Stimulated activated naive B cell treated with anti-CD40 and anti-IgM and Interleukin-4, amounts not matched to agents 10 μg/mL and 1 μg/mL and 100 μg/mL, for 72 hours (primary cell): ENCODE measurements at regions not wholly inside any gene's neighbourhood (a gene's known extent, or its start where the extent isn't known, plus 50 kb on each side); places are given as distances from the start of the nearest gene placed in this dataset.

Source experiments
- ATAC-seq, 2 donors: fragments of 150-1000 bp; cut with Tn5 transposase; replicated peaks; 2 replicates each; pipeline ENCODE4 v1.10.0; 2021; ENCODE audit warnings: moderate library complexity in 1 of 2
- DNase-seq: peaks from one replicate; pipeline ENCODE4 v3.0.0; 2021
- H3K27ac Mint-ChIP-seq: one replicate; pipeline ENCODE4 v1.8.0; 2022; ENCODE audit warnings: mild to moderate bottlenecking, mixed read lengths
- H3K27me3 Mint-ChIP-seq, 2 donors: one replicate each; pipeline ENCODE4 v1.8.0; 2022; ENCODE audit warnings: mixed read lengths in 2 of 2
- H3K36me3 Mint-ChIP-seq, 2 donors: one replicate each; pipeline ENCODE4 v1.8.0; 2022; ENCODE audit warnings: mixed read lengths in 2 of 2, mild to moderate bottlenecking in 1 of 2
- H3K4me1 Mint-ChIP-seq, 2 donors: one replicate each; pipeline ENCODE4 v1.8.0; 2022; ENCODE audit warnings: mixed read lengths in 2 of 2, mild to moderate bottlenecking in 1 of 2
- H3K4me3 Mint-ChIP-seq, 2 donors: one replicate each; pipeline ENCODE4 v1.8.0; 2022; ENCODE audit warnings: mild to moderate bottlenecking in 2 of 2, mixed read lengths in 2 of 2, moderate library complexity in 1 of 2
- H3K9me3 Mint-ChIP-seq, 2 donors: one replicate each; pipeline ENCODE4 v1.8.0; 2022; ENCODE audit warnings: mixed read lengths in 2 of 2, mild to moderate bottlenecking in 1 of 2

GRCh38 chr6:170073846-170074245 is 217.0 kb downstream of the DLL1 start:
- DNase-seq (no peak), ATAC-seq (no peak)
- H3K27ac Mint-ChIP-seq: no peak overlapping the region
- H3K27me3 Mint-ChIP-seq: peaks cover 19 to 25% of the 10 kb centered on the region in 2 donors
- H3K9me3 Mint-ChIP-seq: peaks cover 5 to 9% of the 10 kb centered on the region in 2 donors
- no peak overlapping the region for H3K4me3 Mint-ChIP-seq
- no peaks in the 10 kb centered on the region for H3K4me1 Mint-ChIP-seq
- H3K36me3 Mint-ChIP-seq: no peaks in the 10 kb centered on the region

GRCh38 chr6:170072246-170072645 is 218.6 kb downstream of the DLL1 start:
- no peak for DNase-seq
- H3K27ac Mint-ChIP-seq: no peak overlapping the region
- peaks cover 22 to 27% of the 10 kb centered on the region in 2 donors for H3K27me3 Mint-ChIP-seq
- ATAC-seq: no peak
- no peaks in the 10 kb centered on the region for H3K4me1 Mint-ChIP-seq
- no peaks in the 10 kb centered on the region for H3K36me3 Mint-ChIP-seq
- no peak overlapping the region for H3K4me3 Mint-ChIP-seq
- peaks cover 5 to 9% of the 10 kb centered on the region in 2 donors for H3K9me3 Mint-ChIP-seq

- no peak for ATAC-seq
These were observed 221.3 kb downstream of the DLL1 start for GRCh38 chr6:170069611-170070010.

GRCh38 chr6:170068496-170068895 is 222.4 kb downstream of the DLL1 start:
- Mint-ChIP-seq H3K9me3 (peaks cover 10 to 13% of the 10 kb centered on the region in 2 donors), H3K4me1 (no peaks in the 10 kb centered on the region), H3K36me3 (no peaks in the 10 kb centered on the region), H3K27me3 (peaks cover 35 to 36% of the 10 kb centered on the region in 2 donors), H3K27ac (no peak overlapping the region), H3K4me3 (no peak overlapping the region)
- DNase-seq (no peak), ATAC-seq (no peak)

More at GRCh38 chr6:170069611-170070010, 221.3 kb downstream of the DLL1 start:
- DNase-seq: no peak
- no peak overlapping the region for H3K27ac Mint-ChIP-seq
- H3K27me3 Mint-ChIP-seq: peaks cover 30 to 35% of the 10 kb centered on the region in 2 donors
- no peaks in the 10 kb centered on the region for H3K4me1 Mint-ChIP-seq
- H3K36me3 Mint-ChIP-seq: no peaks in the 10 kb centered on the region
- peaks cover 10 to 13% of the 10 kb centered on the region in 2 donors for H3K9me3 Mint-ChIP-seq
- H3K4me3 Mint-ChIP-seq: no peak overlapping the region

- no peak for ATAC-seq
- H3K27ac Mint-ChIP-seq: no peak overlapping the region
- DNase-seq: no peak
- no peak overlapping the region for H3K4me3 Mint-ChIP-seq
- H3K36me3 Mint-ChIP-seq: no peaks in the 10 kb centered on the region
- H3K27me3 Mint-ChIP-seq: peaks cover 32 to 35% of the 10 kb centered on the region in 2 donors
- H3K9me3 Mint-ChIP-seq: peaks cover 10 to 13% of the 10 kb centered on the region in 2 donors
- H3K4me1 Mint-ChIP-seq: no peaks in the 10 kb centered on the region
These were observed 222.9 kb downstream of the DLL1 start for GRCh38 chr6:170067923-170068360.

- no peaks in the 10 kb centered on the region for H3K4me1 Mint-ChIP-seq
- peaks cover 10 to 13% of the 10 kb centered on the region in 2 donors for H3K9me3 Mint-ChIP-seq
- no peaks in the 10 kb centered on the region for H3K36me3 Mint-ChIP-seq
- no peak for DNase-seq
- ATAC-seq: no peak
- no peak overlapping the region for H3K27ac Mint-ChIP-seq
- no peak overlapping the region for H3K4me3 Mint-ChIP-seq
- peaks cover 30 to 37% of the 10 kb centered on the region in 2 donors for H3K27me3 Mint-ChIP-seq
These were observed 223.7 kb downstream of the DLL1 start for GRCh38 chr6:170067181-170067641.

- H3K4me3 Mint-ChIP-seq: no peak overlapping the region
- DNase-seq (no peak), ATAC-seq (no peak)
- peaks cover 10 to 13% of the 10 kb centered on the region in 2 donors for H3K9me3 Mint-ChIP-seq
- H3K27me3 Mint-ChIP-seq: peaks cover 27 to 33% of the 10 kb centered on the region in 2 donors
- H3K36me3 Mint-ChIP-seq: no peaks in the 10 kb centered on the region
- H3K27ac Mint-ChIP-seq: no peak overlapping the region
- H3K4me1 Mint-ChIP-seq: no peaks in the 10 kb centered on the region
These were observed 224.2 kb downstream of the DLL1 start for GRCh38 chr6:170066679-170067078.

- ATAC-seq: no peak
- Mint-ChIP-seq H3K4me3 (no peak overlapping the region), H3K27ac (no peak overlapping the region)
These were observed 226.9 kb downstream of the DLL1 start for GRCh38 chr6:170063851-170064602.

GRCh38 chr6:170063431-170063830 is 227.4 kb downstream of the DLL1 start:
- H3K4me1 Mint-ChIP-seq: no peaks in the 10 kb centered on the region
- peaks cover 4 to 5% of the 10 kb centered on the region in 2 donors for H3K9me3 Mint-ChIP-seq
- ATAC-seq: no peak

More at GRCh38 chr6:170063851-170064602, 226.9 kb downstream of the DLL1 start:
- Mint-ChIP-seq H3K27me3 (peaks cover 16 to 21% of the 10 kb centered on the region in 2 donors), H3K9me3 (peaks cover 4 to 5% of the 10 kb centered on the region in 2 donors), H3K4me1 (no peaks in the 10 kb centered on the region), H3K36me3 (no peaks in the 10 kb centered on the region)
- DNase-seq: no peak

GRCh38 chr6:170062915-170063241 is 228.0 kb downstream of the DLL1 start:
- H3K9me3 Mint-ChIP-seq: peaks cover 4 to 5% of the 10 kb centered on the region in 2 donors
- DNase-seq: no peak
- H3K36me3 Mint-ChIP-seq: no peaks in the 10 kb centered on the region
- no peak overlapping the region for H3K27ac Mint-ChIP-seq
- H3K4me1 Mint-ChIP-seq: no peaks in the 10 kb centered on the region
- H3K27me3 Mint-ChIP-seq: peaks cover 18 to 25% of the 10 kb centered on the region in 2 donors
- no peak for ATAC-seq
- H3K4me3 Mint-ChIP-seq: no peak overlapping the region

More at GRCh38 chr6:170063431-170063830, 227.4 kb downstream of the DLL1 start:
- no peak for DNase-seq
- no peak overlapping the region for H3K4me3 Mint-ChIP-seq
- H3K36me3 Mint-ChIP-seq: no peaks in the 10 kb centered on the region
- H3K27ac Mint-ChIP-seq: no peak overlapping the region
- peaks cover 16 to 20% of the 10 kb centered on the region in 2 donors for H3K27me3 Mint-ChIP-seq

- no peak for DNase-seq
- no peaks in the 10 kb centered on the region for H3K36me3 Mint-ChIP-seq
- no peak for ATAC-seq
- no peak overlapping the region for H3K27ac Mint-ChIP-seq
- H3K4me1 Mint-ChIP-seq: no peaks in the 10 kb centered on the region
- peaks cover 4 to 5% of the 10 kb centered on the region in 2 donors for H3K9me3 Mint-ChIP-seq
- no peak overlapping the region for H3K4me3 Mint-ChIP-seq
- peaks cover 20 to 25% of the 10 kb centered on the region in 2 donors for H3K27me3 Mint-ChIP-seq
These were observed 228.5 kb downstream of the DLL1 start for GRCh38 chr6:170062209-170062914.

- Mint-ChIP-seq H3K9me3 (no peaks in the 10 kb centered on the region), H3K27me3 (peaks cover 12 to 16% of the 10 kb centered on the region in 2 donors), H3K27ac (peak overlapping the region; percentile 31), H3K4me1 (no peaks in the 10 kb centered on the region), H3K36me3 (no peaks in the 10 kb centered on the region), H3K4me3 (no peak overlapping the region)
- DNase-seq (no peak), ATAC-seq (no peak)
These were observed 231.9 kb downstream of the DLL1 start for GRCh38 chr6:170058878-170059485.

- H3K27me3 Mint-ChIP-seq: peaks cover 11 to 15% of the 10 kb centered on the region in 2 donors
- no peak for DNase-seq
- peak overlapping the region; percentile 44 for H3K27ac Mint-ChIP-seq
These were observed 232.7 kb downstream of the DLL1 start for GRCh38 chr6:170057961-170058877.

More at GRCh38 chr6:170057961-170058877, 232.7 kb downstream of the DLL1 start:
- H3K4me3 Mint-ChIP-seq: no peak overlapping the region
- no peaks in the 10 kb centered on the region for H3K4me1 Mint-ChIP-seq
- no peaks in the 10 kb centered on the region for H3K9me3 Mint-ChIP-seq
- H3K36me3 Mint-ChIP-seq: no peaks in the 10 kb centered on the region
- ATAC-seq: no peak
